ENCODE measurements at regions not wholly inside any gene's neighbourhood (a gene's known extent, or its start where the extent isn't known, plus 50 kb on each side); places are given as distances from the start of the nearest gene placed in this dataset.

DNA sequence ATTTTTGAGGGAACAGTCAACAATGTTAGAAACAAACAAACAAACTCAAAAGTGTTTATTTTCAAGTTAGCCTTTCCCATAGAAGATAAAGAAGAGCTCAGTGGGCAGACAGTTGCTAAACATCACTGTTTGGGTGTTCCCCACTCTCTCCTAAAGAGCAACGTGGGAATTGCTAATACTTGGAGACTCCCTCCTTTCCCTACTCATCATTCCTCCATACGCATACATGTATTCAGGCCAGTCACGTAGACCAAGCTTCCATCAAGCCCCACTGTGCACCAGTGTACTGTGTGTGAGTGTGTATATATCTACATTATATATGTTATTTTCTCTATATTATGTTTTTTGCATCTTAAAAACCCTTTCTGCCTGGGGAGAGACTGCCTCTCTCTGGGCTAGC, 115.0 kb upstream of the EGFLAM start:
- TF ChIP-seq, protein P1, sequence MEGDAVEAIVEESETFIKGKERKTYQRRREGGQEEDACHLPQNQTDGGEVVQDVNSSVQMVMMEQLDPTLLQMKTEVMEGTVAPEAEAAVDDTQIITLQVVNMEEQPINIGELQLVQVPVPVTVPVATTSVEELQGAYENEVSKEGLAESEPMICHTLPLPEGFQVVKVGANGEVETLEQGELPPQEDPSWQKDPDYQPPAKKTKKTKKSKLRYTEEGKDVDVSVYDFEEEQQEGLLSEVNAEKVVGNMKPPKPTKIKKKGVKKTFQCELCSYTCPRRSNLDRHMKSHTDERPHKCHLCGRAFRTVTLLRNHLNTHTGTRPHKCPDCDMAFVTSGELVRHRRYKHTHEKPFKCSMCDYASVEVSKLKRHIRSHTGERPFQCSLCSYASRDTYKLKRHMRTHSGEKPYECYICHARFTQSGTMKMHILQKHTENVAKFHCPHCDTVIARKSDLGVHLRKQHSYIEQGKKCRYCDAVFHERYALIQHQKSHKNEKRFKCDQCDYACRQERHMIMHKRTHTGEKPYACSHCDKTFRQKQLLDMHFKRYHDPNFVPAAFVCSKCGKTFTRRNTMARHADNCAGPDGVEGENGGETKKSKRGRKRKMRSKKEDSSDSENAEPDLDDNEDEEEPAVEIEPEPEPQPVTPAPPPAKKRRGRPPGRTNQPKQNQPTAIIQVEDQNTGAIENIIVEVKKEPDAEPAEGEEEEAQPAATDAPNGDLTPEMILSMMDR (conservative IDR thresholded peaks at IDR 0.05 in 1 of 2, IDR thresholded peaks at IDR 0.05 in 1 of 2; ENCODE audit: low read depth in 1 of 2, low read length in 2 of 2) = no peak
- TF ChIP-seq EZH2 (IDR thresholded peaks at IDR 0.05; ENCODE audit: low read length, missing control alignments) = no peak
